NB4 (cell line): ENCODE measurements at regions not wholly inside any gene's neighbourhood (a gene's known extent, or its start where the extent isn't known, plus 50 kb on each side); places are given as distances from the start of the nearest gene placed in this dataset.

Experiments used
- POLR2A ChIP-seq: IDR thresholded peaks from 2 replicates; pipeline ENCODE4 v1.6.1; 2011; ENCODE audit warnings: mild to moderate bottlenecking; ENCODE audit not compliant: insufficient read length; ENCODE audit errors: extremely low read depth
- TF ChIP-seq, protein P1 (sequence below): IDR thresholded peaks from one replicate; pipeline ENCODE4 v1.5.1; 2012; ENCODE audit warnings: low read depth, low read length
- TF ChIP-seq, protein P2 (sequence below): IDR thresholded peaks from 2 replicates; pipeline ENCODE4 v1.6.1; 2011; ENCODE audit warnings: low read depth, low read length

DNA sequence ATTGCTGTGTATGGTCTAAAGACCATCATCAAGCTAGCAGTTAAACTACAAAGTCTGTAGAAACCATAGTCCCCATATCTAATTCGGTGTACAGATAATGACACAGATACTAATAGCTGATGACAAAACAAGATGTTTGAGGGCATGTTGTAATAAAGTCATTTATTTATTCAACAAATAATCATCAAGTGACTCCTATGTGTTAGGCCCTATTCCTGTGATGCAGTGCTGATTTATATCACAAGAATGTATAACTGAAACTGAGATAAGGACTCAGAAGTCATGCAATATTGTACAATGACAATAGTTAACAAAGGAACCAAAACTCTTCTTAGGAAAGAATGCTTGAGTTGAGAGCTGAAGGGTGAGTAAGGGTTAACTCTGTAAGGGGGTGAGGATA is 315.0 kb upstream of the NR3C2 start:
- TF ChIP-seq, protein P1, sequence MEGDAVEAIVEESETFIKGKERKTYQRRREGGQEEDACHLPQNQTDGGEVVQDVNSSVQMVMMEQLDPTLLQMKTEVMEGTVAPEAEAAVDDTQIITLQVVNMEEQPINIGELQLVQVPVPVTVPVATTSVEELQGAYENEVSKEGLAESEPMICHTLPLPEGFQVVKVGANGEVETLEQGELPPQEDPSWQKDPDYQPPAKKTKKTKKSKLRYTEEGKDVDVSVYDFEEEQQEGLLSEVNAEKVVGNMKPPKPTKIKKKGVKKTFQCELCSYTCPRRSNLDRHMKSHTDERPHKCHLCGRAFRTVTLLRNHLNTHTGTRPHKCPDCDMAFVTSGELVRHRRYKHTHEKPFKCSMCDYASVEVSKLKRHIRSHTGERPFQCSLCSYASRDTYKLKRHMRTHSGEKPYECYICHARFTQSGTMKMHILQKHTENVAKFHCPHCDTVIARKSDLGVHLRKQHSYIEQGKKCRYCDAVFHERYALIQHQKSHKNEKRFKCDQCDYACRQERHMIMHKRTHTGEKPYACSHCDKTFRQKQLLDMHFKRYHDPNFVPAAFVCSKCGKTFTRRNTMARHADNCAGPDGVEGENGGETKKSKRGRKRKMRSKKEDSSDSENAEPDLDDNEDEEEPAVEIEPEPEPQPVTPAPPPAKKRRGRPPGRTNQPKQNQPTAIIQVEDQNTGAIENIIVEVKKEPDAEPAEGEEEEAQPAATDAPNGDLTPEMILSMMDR = no peak
- TF ChIP-seq POLR2A = no peak
- TF ChIP-seq, protein P2, sequence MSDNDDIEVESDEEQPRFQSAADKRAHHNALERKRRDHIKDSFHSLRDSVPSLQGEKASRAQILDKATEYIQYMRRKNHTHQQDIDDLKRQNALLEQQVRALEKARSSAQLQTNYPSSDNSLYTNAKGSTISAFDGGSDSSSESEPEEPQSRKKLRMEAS = no peak
